ENCODE measurements at regions not wholly inside any gene's neighbourhood (a gene's known extent, or its start where the extent isn't known, plus 50 kb on each side); places are given as distances from the start of the nearest gene placed in this dataset.

DNA sequence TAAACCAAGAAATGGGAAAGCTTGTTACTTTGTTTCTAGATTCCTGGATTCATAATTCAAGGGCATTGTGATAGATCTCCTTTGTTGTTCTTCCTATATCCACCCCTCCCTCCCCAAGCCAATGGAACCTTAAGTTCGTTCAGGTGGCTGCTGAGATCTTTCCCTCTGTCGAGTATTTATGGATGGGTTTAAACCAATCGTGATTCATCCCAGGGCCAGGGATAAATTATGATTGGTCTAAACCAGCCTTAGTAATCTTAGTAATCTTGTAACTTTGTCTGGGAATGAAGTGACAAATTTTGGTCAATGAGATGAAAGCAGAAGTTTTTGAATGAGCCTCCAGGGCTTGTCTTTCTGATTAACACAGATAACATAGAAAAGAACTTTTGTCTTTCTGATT lies 56.1 kb upstream of the PCED1B start:
- no peak overlapping the region for H3K27ac Mint-ChIP-seq
- no peaks in the 10 kb centered on the region for H3K9me3 Mint-ChIP-seq
- no peak for ATAC-seq (ENCODE audit: poor library complexity)
- intact Hi-C loops (cut with DNase I, micrococcal nuclease): no loop called here
- H3K4me3 Mint-ChIP-seq: no peak overlapping the region
- CTCF ChIA-PET: interaction anchor here (1.4 kb wide), 1 partner anchor 9 kb away, joined by 7 read pairs; no protein-coding TSS in a partner anchor
- Histone ChIP-seq H3K4me1 (ENCODE audit: insufficient read depth, low read length) (no peaks in the 10 kb centered on the region), H3K9me3 (ENCODE audit: control insufficient read depth in 1 of 2, insufficient read depth in 1 of 2, low read length in 2 of 2) (no peaks in the 10 kb centered on the region), H3K27me3 (ENCODE audit: control insufficient read depth in 1 of 2, insufficient read depth in 2 of 2, low read length in 2 of 2) (no peaks in the 10 kb centered on the region), H3K27ac (ENCODE audit: low read depth in 1 of 2, low read length in 2 of 2) (no peak overlapping the region), H3K36me3 (ENCODE audit: insufficient read depth, low read length) (no peaks in the 10 kb centered on the region), H3K4me3 (ENCODE audit: low read length) (no peak overlapping the region)
- no peaks in the 10 kb centered on the region for H3K36me3 Mint-ChIP-seq (ENCODE audit: low read depth)
- no peaks in the 10 kb centered on the region for H3K4me1 Mint-ChIP-seq (ENCODE audit: low read depth)
- H3K27me3 Mint-ChIP-seq: peaks cover 19% of the 10 kb centered on the region
- DNase-seq: no peak
- POLR2A ChIA-PET: no interaction called here
- TF ChIP-seq, protein P1, sequence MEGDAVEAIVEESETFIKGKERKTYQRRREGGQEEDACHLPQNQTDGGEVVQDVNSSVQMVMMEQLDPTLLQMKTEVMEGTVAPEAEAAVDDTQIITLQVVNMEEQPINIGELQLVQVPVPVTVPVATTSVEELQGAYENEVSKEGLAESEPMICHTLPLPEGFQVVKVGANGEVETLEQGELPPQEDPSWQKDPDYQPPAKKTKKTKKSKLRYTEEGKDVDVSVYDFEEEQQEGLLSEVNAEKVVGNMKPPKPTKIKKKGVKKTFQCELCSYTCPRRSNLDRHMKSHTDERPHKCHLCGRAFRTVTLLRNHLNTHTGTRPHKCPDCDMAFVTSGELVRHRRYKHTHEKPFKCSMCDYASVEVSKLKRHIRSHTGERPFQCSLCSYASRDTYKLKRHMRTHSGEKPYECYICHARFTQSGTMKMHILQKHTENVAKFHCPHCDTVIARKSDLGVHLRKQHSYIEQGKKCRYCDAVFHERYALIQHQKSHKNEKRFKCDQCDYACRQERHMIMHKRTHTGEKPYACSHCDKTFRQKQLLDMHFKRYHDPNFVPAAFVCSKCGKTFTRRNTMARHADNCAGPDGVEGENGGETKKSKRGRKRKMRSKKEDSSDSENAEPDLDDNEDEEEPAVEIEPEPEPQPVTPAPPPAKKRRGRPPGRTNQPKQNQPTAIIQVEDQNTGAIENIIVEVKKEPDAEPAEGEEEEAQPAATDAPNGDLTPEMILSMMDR (IDR thresholded peaks at IDR 0.05): no peak

DNA sequence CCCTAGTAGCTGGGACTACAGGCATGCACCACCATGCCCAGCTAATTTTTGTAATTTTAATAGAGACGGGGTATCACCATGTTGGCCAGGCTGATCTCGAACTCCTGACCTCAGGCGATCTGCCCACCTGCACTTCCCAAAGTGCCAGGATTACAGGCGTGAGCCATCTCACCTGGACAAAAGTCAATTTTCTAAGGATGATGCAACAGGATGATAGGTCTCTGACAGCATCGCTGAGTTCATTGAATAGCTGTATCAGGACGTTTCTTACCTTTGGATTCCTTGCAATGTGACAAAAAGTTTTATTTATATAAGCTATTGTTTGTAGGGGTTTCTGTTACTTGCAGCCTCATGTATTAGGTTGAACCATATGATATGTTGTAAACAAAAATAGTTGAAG lies 55.5 kb upstream of the PCED1B start:
- Histone ChIP-seq H3K27me3 (ENCODE audit: control insufficient read depth in 1 of 2, insufficient read depth in 2 of 2, low read length in 2 of 2) (no peaks in the 10 kb centered on the region), H3K36me3 (ENCODE audit: insufficient read depth, low read length) (no peaks in the 10 kb centered on the region), H3K4me3 (ENCODE audit: low read length) (no peak overlapping the region), H3K9me3 (ENCODE audit: control insufficient read depth in 1 of 2, insufficient read depth in 1 of 2, low read length in 2 of 2) (no peaks in the 10 kb centered on the region), H3K27ac (ENCODE audit: low read depth in 1 of 2, low read length in 2 of 2) (no peak overlapping the region), H3K4me1 (ENCODE audit: insufficient read depth, low read length) (no peaks in the 10 kb centered on the region)
- ChIA-PET CTCF (interaction anchor here (0.6 to 1.5 kb wide), 3 partner anchors 8 to 1888 kb away, joined by 3 to 7 read pairs (median 3); no protein-coding TSS in a partner anchor), POLR2A (interaction anchor here (0.5 kb wide), 1 partner anchor 71 kb away, joined by 5 read pairs; no protein-coding TSS in a partner anchor)
- Mint-ChIP-seq H3K27me3 (peaks cover 19% of the 10 kb centered on the region), H3K9me3 (no peaks in the 10 kb centered on the region), H3K4me3 (no peak overlapping the region), H3K27ac (no peak overlapping the region), H3K4me1 (ENCODE audit: low read depth) (no peaks in the 10 kb centered on the region), H3K36me3 (ENCODE audit: low read depth) (no peaks in the 10 kb centered on the region)
- TF ChIP-seq, protein P1 (IDR thresholded peaks at IDR 0.05): no peak
- ATAC-seq (ENCODE audit: poor library complexity): no peak
- intact Hi-C loops (cut with DNase I, micrococcal nuclease): no loop called here
- DNase-seq: no peak

DNA sequence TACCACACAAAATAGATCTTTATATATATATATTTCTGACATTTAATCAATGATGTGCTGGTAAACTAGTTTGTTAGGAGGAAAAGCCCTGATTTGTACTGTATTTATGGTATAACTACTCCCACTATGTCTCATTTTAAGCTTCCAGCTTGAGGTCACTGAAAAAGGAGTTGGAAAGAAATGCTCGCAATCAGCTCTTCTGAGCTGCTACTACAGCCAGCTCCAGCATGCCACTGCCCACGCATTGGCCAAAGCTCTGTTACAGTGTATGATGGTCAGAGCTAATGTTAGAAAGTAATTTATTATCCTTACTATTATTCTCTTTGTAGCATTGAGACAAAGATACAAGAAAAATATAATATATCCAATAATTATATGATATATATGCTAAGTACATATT lies 55.0 kb upstream of the PCED1B start:
- ChIA-PET POLR2A (interaction anchor here (0.5 to 0.7 kb wide), 2 partner anchors 71 to 1354 kb away, joined by 3 to 5 read pairs; no protein-coding TSS in a partner anchor), CTCF (interaction anchor here (0.6 to 1.5 kb wide), 3 partner anchors 8 to 1888 kb away, joined by 3 to 7 read pairs (median 3); no protein-coding TSS in a partner anchor)
- intact Hi-C loops (cut with DNase I, micrococcal nuclease): no loop called here
- no peak overlapping the region for H3K27ac Mint-ChIP-seq
- no peak for ATAC-seq (ENCODE audit: poor library complexity)
- H3K27me3 Mint-ChIP-seq: peaks cover 16% of the 10 kb centered on the region
- TF ChIP-seq, protein P1 (IDR thresholded peaks at IDR 0.05): no peak
- no peak overlapping the region for H3K4me3 ChIP-seq (ENCODE audit: low read length)
- no peaks in the 10 kb centered on the region for H3K36me3 Mint-ChIP-seq (ENCODE audit: low read depth)
- no peaks in the 10 kb centered on the region for H3K4me1 ChIP-seq (ENCODE audit: insufficient read depth, low read length)
- H3K9me3 Mint-ChIP-seq: no peaks in the 10 kb centered on the region
- H3K9me3 ChIP-seq (ENCODE audit: control insufficient read depth in 1 of 2, insufficient read depth in 1 of 2, low read length in 2 of 2): no peaks in the 10 kb centered on the region
- H3K27me3 ChIP-seq (ENCODE audit: control insufficient read depth in 1 of 2, insufficient read depth in 2 of 2, low read length in 2 of 2): no peaks in the 10 kb centered on the region
- peaks cover 2% of the 10 kb centered on the region for H3K4me1 Mint-ChIP-seq (ENCODE audit: low read depth)
- no peak overlapping the region for H3K27ac ChIP-seq (ENCODE audit: low read depth in 1 of 2, low read length in 2 of 2)
- H3K4me3 Mint-ChIP-seq: no peak overlapping the region
- H3K36me3 ChIP-seq (ENCODE audit: insufficient read depth, low read length): no peaks in the 10 kb centered on the region
- no peak for DNase-seq

Data from CD4-positive, alpha-beta T cell (primary cell).